T-helper 2 cell treated with Interferon-gamma antibody and Interleukin-4, amounts not matched to agents 5 μg/mL and 100 μg/mL, for 36 hours (primary cell): ENCODE measurements at regions not wholly inside any gene's neighbourhood (a gene's known extent, or its start where the extent isn't known, plus 50 kb on each side); places are given as distances from the start of the nearest gene placed in this dataset.

ENCODE experiments used
- DNase-seq: peaks from one replicate; pipeline ENCODE4 v3.0.0; 2021; ENCODE audit warnings: low spot score
- H3K27ac Mint-ChIP-seq: one replicate; pipeline ENCODE4 v1.8.0; 2021; ENCODE audit warnings: mild to moderate bottlenecking, mixed read lengths
- H3K27me3 Mint-ChIP-seq: one replicate; pipeline ENCODE4 v1.8.0; 2021; ENCODE audit warnings: low read depth, mixed read lengths
- H3K36me3 Mint-ChIP-seq: one replicate; pipeline ENCODE4 v1.8.0; 2021; ENCODE audit warnings: low read depth, mixed read lengths
- H3K4me1 Mint-ChIP-seq: one replicate; pipeline ENCODE4 v1.8.0; 2021; ENCODE audit warnings: low read depth, mixed read lengths
- H3K4me3 Mint-ChIP-seq: one replicate; pipeline ENCODE4 v1.8.0; 2022; ENCODE audit warnings: mild to moderate bottlenecking, moderate library complexity, mixed read lengths
- H3K9me3 Mint-ChIP-seq: one replicate; pipeline ENCODE4 v1.8.0; 2021; ENCODE audit warnings: mixed read lengths

GRCh38 chr5:39497322-39497721 lies 72.5 kb upstream of the DAB2 start:
- Mint-ChIP-seq H3K36me3 (no peaks in the 10 kb centered on the region), H3K27ac (no peak overlapping the region), H3K9me3 (no peaks in the 10 kb centered on the region), H3K4me3 (no peak overlapping the region), H3K27me3 (no peaks in the 10 kb centered on the region), H3K4me1 (no peaks in the 10 kb centered on the region)
- no peak for DNase-seq

- no peaks in the 10 kb centered on the region for H3K9me3 Mint-ChIP-seq
- H3K27me3 Mint-ChIP-seq = no peaks in the 10 kb centered on the region
- DNase-seq = no peak
- no peak overlapping the region for H3K27ac Mint-ChIP-seq
- no peak overlapping the region for H3K4me3 Mint-ChIP-seq
- no peaks in the 10 kb centered on the region for H3K4me1 Mint-ChIP-seq
- H3K36me3 Mint-ChIP-seq = no peaks in the 10 kb centered on the region
Observed at GRCh38 chr5:39495227-39495626, 70.4 kb upstream of the DAB2 start.

- H3K27ac Mint-ChIP-seq = no peak overlapping the region
- H3K9me3 Mint-ChIP-seq = peaks cover 4% of the 10 kb centered on the region
Observed at GRCh38 chr5:39494534-39494933, 69.8 kb upstream of the DAB2 start.

GRCh38 chr5:39494107-39494510 lies 69.3 kb upstream of the DAB2 start:
- Mint-ChIP-seq H3K4me3 (no peak overlapping the region), H3K9me3 (peaks cover 6% of the 10 kb centered on the region), H3K4me1 (no peaks in the 10 kb centered on the region), H3K27me3 (no peaks in the 10 kb centered on the region), H3K27ac (no peak overlapping the region), H3K36me3 (no peaks in the 10 kb centered on the region)
- no peak for DNase-seq

More at GRCh38 chr5:39494534-39494933, 69.8 kb upstream of the DAB2 start:
- H3K4me1 Mint-ChIP-seq = no peaks in the 10 kb centered on the region
- DNase-seq = no peak
- H3K4me3 Mint-ChIP-seq = no peak overlapping the region
- no peaks in the 10 kb centered on the region for H3K27me3 Mint-ChIP-seq
- no peaks in the 10 kb centered on the region for H3K36me3 Mint-ChIP-seq

GRCh38 chr5:39491210-39491609 lies 66.4 kb upstream of the DAB2 start:
- Mint-ChIP-seq H3K27me3 (no peaks in the 10 kb centered on the region), H3K27ac (no peak overlapping the region), H3K4me1 (no peaks in the 10 kb centered on the region), H3K4me3 (no peak overlapping the region), H3K36me3 (no peaks in the 10 kb centered on the region), H3K9me3 (peaks cover 6% of the 10 kb centered on the region)
- DNase-seq = no peak

GRCh38 chr5:39489263-39489662 lies 64.5 kb upstream of the DAB2 start:
- DNase-seq = no peak
- Mint-ChIP-seq H3K9me3 (peaks cover 6% of the 10 kb centered on the region), H3K36me3 (no peaks in the 10 kb centered on the region), H3K4me3 (no peak overlapping the region), H3K27ac (no peak overlapping the region), H3K27me3 (peaks cover 5% of the 10 kb centered on the region), H3K4me1 (no peaks in the 10 kb centered on the region)

GRCh38 chr5:39486790-39487189 lies 62.0 kb upstream of the DAB2 start:
- Mint-ChIP-seq H3K27me3 (peaks cover 5% of the 10 kb centered on the region), H3K4me1 (no peaks in the 10 kb centered on the region), H3K9me3 (peaks cover 6% of the 10 kb centered on the region), H3K36me3 (no peaks in the 10 kb centered on the region), H3K4me3 (no peak overlapping the region), H3K27ac (no peak overlapping the region)
- no peak for DNase-seq

- Mint-ChIP-seq H3K27ac (no peak overlapping the region), H3K4me3 (no peak overlapping the region), H3K4me1 (no peaks in the 10 kb centered on the region), H3K36me3 (no peaks in the 10 kb centered on the region), H3K27me3 (peaks cover 5% of the 10 kb centered on the region), H3K9me3 (peaks cover 6% of the 10 kb centered on the region)
- no peak for DNase-seq
Observed at GRCh38 chr5:39486361-39486760, 61.6 kb upstream of the DAB2 start.

- peaks cover 6% of the 10 kb centered on the region for H3K9me3 Mint-ChIP-seq
- H3K4me1 Mint-ChIP-seq = no peaks in the 10 kb centered on the region
- no peaks in the 10 kb centered on the region for H3K36me3 Mint-ChIP-seq
- H3K27me3 Mint-ChIP-seq = peaks cover 5% of the 10 kb centered on the region
- H3K4me3 Mint-ChIP-seq = no peak overlapping the region
- no peak for DNase-seq
- H3K27ac Mint-ChIP-seq = no peak overlapping the region
Observed at GRCh38 chr5:39485079-39485478, 60.3 kb upstream of the DAB2 start.

- Mint-ChIP-seq H3K27me3 (peaks cover 7% of the 10 kb centered on the region), H3K4me3 (no peak overlapping the region), H3K9me3 (peaks cover 3% of the 10 kb centered on the region), H3K4me1 (no peaks in the 10 kb centered on the region), H3K36me3 (no peaks in the 10 kb centered on the region), H3K27ac (no peak overlapping the region)
- no peak for DNase-seq
Observed at GRCh38 chr5:39484673-39485072, 59.9 kb upstream of the DAB2 start.

GRCh38 chr5:39482098-39482497 lies 57.3 kb upstream of the DAB2 start:
- no peak for DNase-seq
- no peaks in the 10 kb centered on the region for H3K36me3 Mint-ChIP-seq
- H3K4me1 Mint-ChIP-seq = no peaks in the 10 kb centered on the region
- peaks cover 7% of the 10 kb centered on the region for H3K27me3 Mint-ChIP-seq
- H3K27ac Mint-ChIP-seq = no peak overlapping the region
- H3K4me3 Mint-ChIP-seq = no peak overlapping the region
- no peaks in the 10 kb centered on the region for H3K9me3 Mint-ChIP-seq

- no peak for DNase-seq
- Mint-ChIP-seq H3K4me1 (no peaks in the 10 kb centered on the region), H3K4me3 (no peak overlapping the region), H3K27ac (no peak overlapping the region), H3K9me3 (no peaks in the 10 kb centered on the region), H3K36me3 (no peaks in the 10 kb centered on the region), H3K27me3 (peaks cover 4% of the 10 kb centered on the region)
Observed at GRCh38 chr5:39479537-39479936, 54.8 kb upstream of the DAB2 start.

GRCh38 chr5:39478863-39479262 lies 54.1 kb upstream of the DAB2 start:
- Mint-ChIP-seq H3K9me3 (no peaks in the 10 kb centered on the region), H3K36me3 (no peaks in the 10 kb centered on the region), H3K27ac (no peak overlapping the region), H3K4me1 (no peaks in the 10 kb centered on the region), H3K4me3 (no peak overlapping the region), H3K27me3 (peaks cover 5% of the 10 kb centered on the region)
- no peak for DNase-seq

- Mint-ChIP-seq H3K4me3 (no peak overlapping the region), H3K4me1 (no peaks in the 10 kb centered on the region), H3K9me3 (no peaks in the 10 kb centered on the region), H3K27me3 (peaks cover 6% of the 10 kb centered on the region), H3K36me3 (no peaks in the 10 kb centered on the region), H3K27ac (no peak overlapping the region)
- DNase-seq = no peak
Observed at GRCh38 chr5:39476843-39477220, 52.1 kb upstream of the DAB2 start.

- H3K4me3 Mint-ChIP-seq = no peak overlapping the region
- H3K4me1 Mint-ChIP-seq = no peaks in the 10 kb centered on the region
- no peak for DNase-seq
- no peak overlapping the region for H3K27ac Mint-ChIP-seq
- H3K36me3 Mint-ChIP-seq = no peaks in the 10 kb centered on the region
- peaks cover 10% of the 10 kb centered on the region for H3K27me3 Mint-ChIP-seq
- no peaks in the 10 kb centered on the region for H3K9me3 Mint-ChIP-seq
Observed at GRCh38 chr5:39475881-39476842, 51.4 kb upstream of the DAB2 start.
